Loucy (cell line): ENCODE measurements at regions not wholly inside any gene's neighbourhood (a gene's known extent, or its start where the extent isn't known, plus 50 kb on each side); places are given as distances from the start of the nearest gene placed in this dataset.

ENCODE experiments used
- CTCF ChIP-seq: fragments of 200-600 bp; sonication (generic); conservative IDR thresholded peaks from 2 replicates; pipeline ENCODE4 v1.5.1; 2014; ENCODE audit warnings: mild to moderate bottlenecking, antibody characterized with exemption, low read length
- EZH2phosphoT487 ChIP-seq: fragments of 200-600 bp; IDR thresholded peaks from 2 replicates; pipeline ENCODE4 v1.6.1; 2018; ENCODE audit warnings: antibody characterized with exemption, mild to moderate bottlenecking, moderate library complexity, borderline replicate concordance

GRCh38 chr1:14421977-14422609 lies 176.4 kb upstream of the KAZN start:
- TF ChIP-seq CTCF (no peak), EZH2phosphoT487 (no peak)
